ENCODE measurements at regions not wholly inside any gene's neighbourhood (a gene's known extent, or its start where the extent isn't known, plus 50 kb on each side); places are given as distances from the start of the nearest gene placed in this dataset.

DNA sequence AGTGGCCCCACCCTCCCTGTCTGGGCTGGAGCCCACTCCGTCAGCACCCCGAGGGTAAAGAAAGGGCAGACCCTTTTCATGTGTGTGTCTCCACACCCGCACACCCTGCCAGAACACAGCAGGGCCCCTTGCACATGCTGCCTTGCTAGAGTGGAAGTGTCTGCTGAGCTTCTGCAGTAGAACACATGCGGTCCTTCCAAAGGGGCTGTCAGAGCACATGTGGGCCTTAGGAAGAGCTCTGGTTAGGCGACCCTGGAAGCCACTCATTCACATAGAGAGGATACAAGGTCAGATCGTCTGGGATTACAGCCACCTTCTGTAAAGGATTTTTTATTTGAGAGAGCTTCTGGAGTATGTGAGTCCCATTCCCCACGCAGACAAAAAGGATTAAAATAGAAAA is 613.2 kb upstream of the RAB6C start:
- no peak for ATAC-seq
- 1% methylated on average over 7 of the region's 7 CpGs for WGBS (ENCODE audit: insufficient coverage, low coverage, missing lambda C conversion rate)

More for the DNA sequence above, 613.2 kb upstream of the RAB6C start:
- Histone ChIP-seq H3K4me3 (no peak overlapping the region), H3K9me1 (ENCODE audit: control insufficient read depth, insufficient read depth, low read length) (no peaks in the 10 kb centered on the region), H3K27me3 (ENCODE audit: control insufficient read depth in 2 of 2, insufficient read depth in 2 of 2, low read length in 2 of 2) (peaks cover 0 to 14% of the 10 kb centered on the region in 2 experiments; a peak in 3 of 5 replicates), H3K9ac (ENCODE audit: insufficient read depth in 1 of 2, low read depth in 2 of 2, low read length in 2 of 2) (no peak overlapping the region), H3K79me2 (ENCODE audit: control insufficient read depth, insufficient read depth, low read length) (no peaks in the 10 kb centered on the region), H3K9me3 (replicated peaks; ENCODE audit: control insufficient read depth, insufficient read depth, low read depth, low read length) (no peaks in the 10 kb centered on the region), H3K4me1 (replicated peaks in 1 of 2; ENCODE audit: control insufficient read depth in 2 of 2, insufficient read depth in 2 of 2, low read length in 2 of 2) (no peaks in the 10 kb centered on the region), H3K27ac (ENCODE audit: extremely low read depth, low read depth, low read length) (no peak overlapping the region), H3K4me2 (ENCODE audit: insufficient read depth, low read length) (no peak overlapping the region), H3K36me3 (ENCODE audit: control insufficient read depth, insufficient read depth, low read length) (no peaks in the 10 kb centered on the region), H2AFZ (ENCODE audit: low read depth, low read length) (no peak overlapping the region), H4K20me1 (replicated peaks; ENCODE audit: control insufficient read depth, insufficient read depth, low read length) (no peaks in the 10 kb centered on the region; the same call in 1 of the 2 replicates)
- TF ChIP-seq KDM4B (IDR thresholded peaks at IDR 0.05; ENCODE audit: borderline replicate concordance in 2 of 2, low read depth in 1 of 2) (no peak), ZNF324 (CRISPR knock-in tag; IDR thresholded peaks at IDR 0.05) (no peak), NEUROD1 (IDR thresholded peaks at IDR 0.05; ENCODE audit: borderline replicate concordance, low read depth, low read length, partially characterized antibody) (no peak), CCAR2 (IDR thresholded peaks at IDR 0.05; ENCODE audit: low read depth, low read length) (no peak), YBX1 (IDR thresholded peaks at IDR 0.05) (no peak), ZNF217 (CRISPR knock-in tag; IDR thresholded peaks at IDR 0.05) (no peak), ZNF75A (CRISPR knock-in tag; IDR thresholded peaks at IDR 0.05) (no peak), NR2C1 (IDR thresholded peaks at IDR 0.05) (no peak), NR2C1 (tag; IDR thresholded peaks at IDR 0.05) (no peak), KLF1 (tag; IDR thresholded peaks at IDR 0.05) (no peak), POLR2B (IDR thresholded peaks at IDR 0.05; ENCODE audit: low read depth, partially characterized antibody) (no peak), PML (IDR thresholded peaks at IDR 0.05; ENCODE audit: low read length) (no peak), SNRNP70 (optimal IDR thresholded peaks at IDR 0.05; ENCODE audit: low read depth, low read length) (no peak)
- TF ChIP-seq, protein P1, sequence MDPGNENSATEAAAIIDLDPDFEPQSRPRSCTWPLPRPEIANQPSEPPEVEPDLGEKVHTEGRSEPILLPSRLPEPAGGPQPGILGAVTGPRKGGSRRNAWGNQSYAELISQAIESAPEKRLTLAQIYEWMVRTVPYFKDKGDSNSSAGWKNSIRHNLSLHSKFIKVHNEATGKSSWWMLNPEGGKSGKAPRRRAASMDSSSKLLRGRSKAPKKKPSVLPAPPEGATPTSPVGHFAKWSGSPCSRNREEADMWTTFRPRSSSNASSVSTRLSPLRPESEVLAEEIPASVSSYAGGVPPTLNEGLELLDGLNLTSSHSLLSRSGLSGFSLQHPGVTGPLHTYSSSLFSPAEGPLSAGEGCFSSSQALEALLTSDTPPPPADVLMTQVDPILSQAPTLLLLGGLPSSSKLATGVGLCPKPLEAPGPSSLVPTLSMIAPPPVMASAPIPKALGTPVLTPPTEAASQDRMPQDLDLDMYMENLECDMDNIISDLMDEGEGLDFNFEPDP (CRISPR knock-in tag; IDR thresholded peaks at IDR 0.05), result no peak
- TF ChIP-seq, protein P2, sequence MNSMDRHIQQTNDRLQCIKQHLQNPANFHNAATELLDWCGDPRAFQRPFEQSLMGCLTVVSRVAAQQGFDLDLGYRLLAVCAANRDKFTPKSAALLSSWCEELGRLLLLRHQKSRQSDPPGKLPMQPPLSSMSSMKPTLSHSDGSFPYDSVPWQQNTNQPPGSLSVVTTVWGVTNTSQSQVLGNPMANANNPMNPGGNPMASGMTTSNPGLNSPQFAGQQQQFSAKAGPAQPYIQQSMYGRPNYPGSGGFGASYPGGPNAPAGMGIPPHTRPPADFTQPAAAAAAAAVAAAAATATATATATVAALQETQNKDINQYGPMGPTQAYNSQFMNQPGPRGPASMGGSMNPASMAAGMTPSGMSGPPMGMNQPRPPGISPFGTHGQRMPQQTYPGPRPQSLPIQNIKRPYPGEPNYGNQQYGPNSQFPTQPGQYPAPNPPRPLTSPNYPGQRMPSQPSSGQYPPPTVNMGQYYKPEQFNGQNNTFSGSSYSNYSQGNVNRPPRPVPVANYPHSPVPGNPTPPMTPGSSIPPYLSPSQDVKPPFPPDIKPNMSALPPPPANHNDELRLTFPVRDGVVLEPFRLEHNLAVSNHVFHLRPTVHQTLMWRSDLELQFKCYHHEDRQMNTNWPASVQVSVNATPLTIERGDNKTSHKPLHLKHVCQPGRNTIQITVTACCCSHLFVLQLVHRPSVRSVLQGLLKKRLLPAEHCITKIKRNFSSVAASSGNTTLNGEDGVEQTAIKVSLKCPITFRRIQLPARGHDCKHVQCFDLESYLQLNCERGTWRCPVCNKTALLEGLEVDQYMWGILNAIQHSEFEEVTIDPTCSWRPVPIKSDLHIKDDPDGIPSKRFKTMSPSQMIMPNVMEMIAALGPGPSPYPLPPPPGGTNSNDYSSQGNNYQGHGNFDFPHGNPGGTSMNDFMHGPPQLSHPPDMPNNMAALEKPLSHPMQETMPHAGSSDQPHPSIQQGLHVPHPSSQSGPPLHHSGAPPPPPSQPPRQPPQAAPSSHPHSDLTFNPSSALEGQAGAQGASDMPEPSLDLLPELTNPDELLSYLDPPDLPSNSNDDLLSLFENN (IDR thresholded peaks at IDR 0.05; ENCODE audit: low read depth in 2 of 2, low read length in 2 of 2), result no peak
- TF ChIP-seq, protein P3, sequence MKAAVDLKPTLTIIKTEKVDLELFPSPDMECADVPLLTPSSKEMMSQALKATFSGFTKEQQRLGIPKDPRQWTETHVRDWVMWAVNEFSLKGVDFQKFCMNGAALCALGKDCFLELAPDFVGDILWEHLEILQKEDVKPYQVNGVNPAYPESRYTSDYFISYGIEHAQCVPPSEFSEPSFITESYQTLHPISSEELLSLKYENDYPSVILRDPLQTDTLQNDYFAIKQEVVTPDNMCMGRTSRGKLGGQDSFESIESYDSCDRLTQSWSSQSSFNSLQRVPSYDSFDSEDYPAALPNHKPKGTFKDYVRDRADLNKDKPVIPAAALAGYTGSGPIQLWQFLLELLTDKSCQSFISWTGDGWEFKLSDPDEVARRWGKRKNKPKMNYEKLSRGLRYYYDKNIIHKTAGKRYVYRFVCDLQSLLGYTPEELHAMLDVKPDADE (conservative IDR thresholded peaks at IDR 0.05; ENCODE audit: control insufficient read depth, low read depth, low read length), result no peak
- TF ChIP-seq, protein P4, sequence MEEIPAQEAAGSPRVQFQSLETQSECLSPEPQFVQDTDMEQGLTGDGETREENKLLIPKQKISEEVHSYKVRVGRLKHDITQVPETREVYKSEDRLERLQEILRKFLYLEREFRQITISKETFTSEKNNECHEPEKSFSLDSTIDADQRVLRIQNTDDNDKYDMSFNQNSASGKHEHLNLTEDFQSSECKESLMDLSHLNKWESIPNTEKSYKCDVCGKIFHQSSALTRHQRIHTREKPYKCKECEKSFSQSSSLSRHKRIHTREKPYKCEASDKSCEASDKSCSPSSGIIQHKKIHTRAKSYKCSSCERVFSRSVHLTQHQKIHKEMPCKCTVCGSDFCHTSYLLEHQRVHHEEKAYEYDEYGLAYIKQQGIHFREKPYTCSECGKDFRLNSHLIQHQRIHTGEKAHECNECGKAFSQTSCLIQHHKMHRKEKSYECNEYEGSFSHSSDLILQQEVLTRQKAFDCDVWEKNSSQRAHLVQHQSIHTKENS (CRISPR knock-in tag; IDR thresholded peaks at IDR 0.05), result no peak
- in situ Hi-C loops (cut with MboI), result no loop called here
- intact Hi-C loops (cut with micrococcal nuclease), result no loop called here
- no TSS peak for BruUV-seq (replicated peaks)
- FAIRE-seq (no peak), DNase-seq (ENCODE audit: extremely low read depth in 1 of 4, low spot score in 3 of 4) (no peak)
- ChIA-PET CTCF (ENCODE audit: low intra/inter-chr PET ratio) (no interaction called here), POLR2A (no interaction called here)
